ENCODE measurements at regions not wholly inside any gene's neighbourhood (a gene's known extent, or its start where the extent isn't known, plus 50 kb on each side); places are given as distances from the start of the nearest gene placed in this dataset.

DNA sequence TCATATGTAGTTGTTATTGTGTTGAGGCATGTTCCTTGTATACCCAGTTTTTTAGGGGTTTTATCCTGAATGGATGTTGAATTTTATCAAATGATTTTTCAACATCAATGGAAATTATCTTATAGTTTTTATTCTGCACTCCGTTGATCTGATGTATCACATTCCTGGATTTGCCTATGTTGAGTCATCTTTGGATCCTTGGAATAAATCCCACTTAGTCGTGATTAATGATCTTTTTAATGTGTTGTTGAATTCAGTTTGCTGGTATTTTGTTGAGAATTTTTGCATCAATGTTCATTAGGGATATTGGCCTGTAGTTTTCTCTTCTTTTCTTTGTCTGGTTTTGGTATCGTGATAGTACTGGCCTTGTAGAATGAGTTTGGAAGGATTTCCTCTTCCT lies 648.6 kb upstream of the GRM3 start:
- Histone ChIP-seq H3K27ac (no peak overlapping the region), H3K4me2 (no peak overlapping the region), H3K4me3 (no peak overlapping the region), H3K4me1 (no peaks in the 10 kb centered on the region), H3K9me3 (no peaks in the 10 kb centered on the region)
- POLR2A ChIA-PET, result no interaction called here
- no peak for ATAC-seq
- CTCF ChIA-PET, result no interaction called here
- no peak for FAIRE-seq
- TF ChIP-seq HEYL (CRISPR knock-in tag; IDR thresholded peaks at IDR 0.05) (no peak), ESRRA (IDR thresholded peaks at IDR 0.05; ENCODE audit: borderline replicate concordance, low read length) (no peak), TFCP2L1 (CRISPR knock-in tag; IDR thresholded peaks at IDR 0.05) (no peak), MYC (IDR thresholded peaks at IDR 0.05; ENCODE audit: borderline replicate concordance, low read length) (no peak), TP53 (CRISPR knock-in tag; IDR thresholded peaks at IDR 0.05) (no peak), POLR2AphosphoS2 (conservative IDR thresholded peaks at IDR 0.05; ENCODE audit: low read length) (no peak), ZFP36 (IDR thresholded peaks at IDR 0.05; ENCODE audit: borderline replicate concordance, partially characterized antibody) (no peak), FOSB (CRISPR knock-in tag; IDR thresholded peaks at IDR 0.05) (no peak), FOXS1 (CRISPR knock-in tag; IDR thresholded peaks at IDR 0.05) (no peak), CHD4 (IDR thresholded peaks at IDR 0.05; ENCODE audit: borderline replicate concordance) (no peak), MAFK (IDR thresholded peaks at IDR 0.05; ENCODE audit: partially characterized antibody) (no peak), CBX2 (IDR thresholded peaks at IDR 0.05; ENCODE audit: borderline replicate concordance, low read depth) (no peak), HOXA7 (CRISPR knock-in tag; IDR thresholded peaks at IDR 0.05) (no peak)
- TF ChIP-seq, protein P1, sequence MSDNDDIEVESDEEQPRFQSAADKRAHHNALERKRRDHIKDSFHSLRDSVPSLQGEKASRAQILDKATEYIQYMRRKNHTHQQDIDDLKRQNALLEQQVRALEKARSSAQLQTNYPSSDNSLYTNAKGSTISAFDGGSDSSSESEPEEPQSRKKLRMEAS (IDR thresholded peaks at IDR 0.05), result no peak
- TF ChIP-seq, protein P2, sequence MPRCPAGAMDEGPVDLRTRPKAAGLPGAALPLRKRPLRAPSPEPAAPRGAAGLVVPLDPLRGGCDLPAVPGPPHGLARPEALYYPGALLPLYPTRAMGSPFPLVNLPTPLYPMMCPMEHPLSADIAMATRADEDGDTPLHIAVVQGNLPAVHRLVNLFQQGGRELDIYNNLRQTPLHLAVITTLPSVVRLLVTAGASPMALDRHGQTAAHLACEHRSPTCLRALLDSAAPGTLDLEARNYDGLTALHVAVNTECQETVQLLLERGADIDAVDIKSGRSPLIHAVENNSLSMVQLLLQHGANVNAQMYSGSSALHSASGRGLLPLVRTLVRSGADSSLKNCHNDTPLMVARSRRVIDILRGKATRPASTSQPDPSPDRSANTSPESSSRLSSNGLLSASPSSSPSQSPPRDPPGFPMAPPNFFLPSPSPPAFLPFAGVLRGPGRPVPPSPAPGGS (IDR thresholded peaks at IDR 0.05), result no peak
- TF ChIP-seq, protein P3, sequence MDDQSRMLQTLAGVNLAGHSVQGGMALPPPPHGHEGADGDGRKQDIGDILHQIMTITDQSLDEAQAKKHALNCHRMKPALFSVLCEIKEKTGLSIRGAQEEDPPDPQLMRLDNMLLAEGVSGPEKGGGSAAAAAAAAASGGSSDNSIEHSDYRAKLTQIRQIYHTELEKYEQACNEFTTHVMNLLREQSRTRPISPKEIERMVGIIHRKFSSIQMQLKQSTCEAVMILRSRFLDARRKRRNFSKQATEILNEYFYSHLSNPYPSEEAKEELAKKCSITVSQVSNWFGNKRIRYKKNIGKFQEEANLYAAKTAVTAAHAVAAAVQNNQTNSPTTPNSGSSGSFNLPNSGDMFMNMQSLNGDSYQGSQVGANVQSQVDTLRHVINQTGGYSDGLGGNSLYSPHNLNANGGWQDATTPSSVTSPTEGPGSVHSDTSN (IDR thresholded peaks at IDR 0.05), result no peak
- WGBS (ENCODE audit: missing lambda C conversion rate), result 7% methylated on average over 3 of the region's 3 CpGs
- DNase-seq (ENCODE audit: low read depth in 1 of 2, low spot score in 1 of 2), result no peak

DNA sequence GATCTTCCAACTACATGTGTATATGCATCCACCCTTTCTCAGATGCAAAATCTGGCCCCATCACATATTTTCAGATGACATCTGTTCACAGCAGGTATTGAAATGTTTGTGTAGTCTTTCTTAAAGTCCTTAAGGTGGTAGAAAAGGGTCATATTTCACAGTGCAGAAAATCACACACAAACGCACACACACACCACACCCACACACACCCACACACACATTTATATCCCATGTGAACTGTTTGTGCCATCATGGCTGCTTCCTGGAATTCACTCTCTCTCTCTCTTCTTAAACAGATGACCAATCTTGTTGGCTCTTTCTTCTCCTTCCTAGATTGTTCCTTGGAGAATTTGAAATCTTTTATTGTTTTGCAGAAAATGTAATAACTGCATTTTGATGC lies 663.0 kb upstream of the GRM3 start:
- ATAC-seq (no peak), FAIRE-seq (no peak), DNase-seq (ENCODE audit: low read depth in 1 of 2, low spot score in 1 of 2) (no peak)
- CTCF ChIA-PET, result no interaction called here
- no peak overlapping the region for H3K4me3 ChIP-seq
- no peaks in the 10 kb centered on the region for H3K9me3 ChIP-seq
- H3K4me2 ChIP-seq, result no peak overlapping the region
- POLR2A ChIA-PET, result no interaction called here
- H3K27ac ChIP-seq, result no peak overlapping the region
- WGBS (ENCODE audit: missing lambda C conversion rate), result 15% methylated on average over 1 of the region's 1 CpG
- no peak for TF ChIP-seq HEYL (CRISPR knock-in tag; IDR thresholded peaks at IDR 0.05)
- no peak for TF ChIP-seq ZSCAN20 (CRISPR knock-in tag; IDR thresholded peaks at IDR 0.05)
- TF ChIP-seq EP300 (IDR thresholded peaks at IDR 0.05), result no peak
- TF ChIP-seq PHF8 (IDR thresholded peaks at IDR 0.05; ENCODE audit: borderline replicate concordance, low read depth), result no peak
- TF ChIP-seq CHD2 (IDR thresholded peaks at IDR 0.05; ENCODE audit: low read length, partially characterized antibody), result no peak
- TF ChIP-seq, protein P4, sequence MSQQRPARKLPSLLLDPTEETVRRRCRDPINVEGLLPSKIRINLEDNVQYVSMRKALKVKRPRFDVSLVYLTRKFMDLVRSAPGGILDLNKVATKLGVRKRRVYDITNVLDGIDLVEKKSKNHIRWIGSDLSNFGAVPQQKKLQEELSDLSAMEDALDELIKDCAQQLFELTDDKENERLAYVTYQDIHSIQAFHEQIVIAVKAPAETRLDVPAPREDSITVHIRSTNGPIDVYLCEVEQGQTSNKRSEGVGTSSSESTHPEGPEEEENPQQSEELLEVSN (IDR thresholded peaks at IDR 0.05; ENCODE audit: borderline replicate concordance, low read depth), result no peak
- TF ChIP-seq ZFP36 (IDR thresholded peaks at IDR 0.05; ENCODE audit: borderline replicate concordance, partially characterized antibody), result no peak
- TF ChIP-seq, protein P5, sequence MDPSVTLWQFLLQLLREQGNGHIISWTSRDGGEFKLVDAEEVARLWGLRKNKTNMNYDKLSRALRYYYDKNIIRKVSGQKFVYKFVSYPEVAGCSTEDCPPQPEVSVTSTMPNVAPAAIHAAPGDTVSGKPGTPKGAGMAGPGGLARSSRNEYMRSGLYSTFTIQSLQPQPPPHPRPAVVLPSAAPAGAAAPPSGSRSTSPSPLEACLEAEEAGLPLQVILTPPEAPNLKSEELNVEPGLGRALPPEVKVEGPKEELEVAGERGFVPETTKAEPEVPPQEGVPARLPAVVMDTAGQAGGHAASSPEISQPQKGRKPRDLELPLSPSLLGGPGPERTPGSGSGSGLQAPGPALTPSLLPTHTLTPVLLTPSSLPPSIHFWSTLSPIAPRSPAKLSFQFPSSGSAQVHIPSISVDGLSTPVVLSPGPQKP (IDR thresholded peaks at IDR 0.05; ENCODE audit: low read depth, low read length), result no peak
- TF ChIP-seq ZC3H11A (IDR thresholded peaks at IDR 0.05), result no peak
- TF ChIP-seq EHMT2 (IDR thresholded peaks at IDR 0.05; ENCODE audit: low read depth), result no peak
- no peaks in the 10 kb centered on the region for H3K4me1 ChIP-seq

Measured in A549 (cell line).